Choroid plexus epithelial cell (primary cell): ENCODE measurements at regions not wholly inside any gene's neighbourhood (a gene's known extent, or its start where the extent isn't known, plus 50 kb on each side); places are given as distances from the start of the nearest gene placed in this dataset.

Experiments used
- DNase-seq: peaks from one replicate; pipeline ENCODE4 v3.0.0-alpha.2; 2010; ENCODE audit warnings: low read depth
- H3K4me3 ChIP-seq: 2 replicates; pipeline ENCODE4 v1.5.1; 2011; ENCODE audit warnings: low read depth, mild to moderate bottlenecking, control low read depth, low read length, moderate library complexity
- CTCF ChIP-seq: conservative IDR thresholded peaks from 2 replicates; pipeline ENCODE4 v1.5.1; 2011; ENCODE audit warnings: low read depth, mild to moderate bottlenecking, control low read depth, inconsistent platforms, low read length, moderate library complexity

- H3K4me3 ChIP-seq = no peak overlapping the region
- TF ChIP-seq CTCF = no peak
- DNase-seq = no peak
Observed at GRCh38 chr20:24797745-24798655, 151.1 kb upstream of the CST7 start.

DNA sequence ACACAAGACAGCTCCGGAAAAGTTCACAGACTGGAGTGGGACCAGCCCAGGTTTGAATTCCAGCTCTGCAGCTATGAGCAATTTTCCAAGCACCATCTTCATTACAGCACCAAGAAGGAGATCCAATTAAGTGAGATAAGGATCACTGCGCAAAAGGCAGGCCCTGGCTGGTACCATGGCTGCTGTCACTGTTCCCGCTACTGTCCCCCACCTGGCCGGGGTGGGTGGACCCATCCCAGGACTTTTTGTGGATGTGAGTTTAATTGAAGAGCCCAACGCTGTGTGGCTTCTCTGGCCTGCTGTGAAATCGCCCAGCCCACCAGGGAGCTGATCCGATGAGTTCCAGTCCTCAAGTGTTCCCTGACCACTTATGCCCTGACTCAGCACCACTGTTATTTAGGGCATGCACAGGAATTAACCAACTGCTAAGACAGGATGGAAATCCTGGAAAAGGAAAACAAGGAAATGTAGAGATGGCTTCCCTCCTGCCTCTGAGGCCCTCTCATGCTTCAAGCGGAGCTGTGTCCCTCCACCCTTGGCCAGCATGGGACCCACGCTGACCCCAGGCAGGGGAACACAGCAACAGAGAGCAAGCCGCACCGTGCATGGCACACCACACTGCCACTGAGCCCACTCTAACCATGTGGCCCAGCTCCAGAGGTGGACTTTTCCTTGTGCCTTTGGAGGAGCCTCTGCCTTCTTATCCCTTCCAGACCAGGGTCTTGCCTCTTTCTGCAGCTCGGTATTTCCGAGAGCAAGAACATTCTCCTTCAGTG lies 150.0 kb upstream of the CST7 start:
- TF ChIP-seq CTCF = no peak
- peak; percentile 23 for DNase-seq
- H3K4me3 ChIP-seq = no peak overlapping the region

GRCh38 chr20:24799971-24800580 lies 149.0 kb upstream of the CST7 start:
- TF ChIP-seq CTCF = no peak
- DNase-seq = no peak
- no peak overlapping the region for H3K4me3 ChIP-seq

- no peak for DNase-seq
- no peak for TF ChIP-seq CTCF
- no peak overlapping the region for H3K4me3 ChIP-seq
Observed at GRCh38 chr20:24802286-24802820, 146.7 kb upstream of the CST7 start.

GRCh38 chr20:24804481-24805206 lies 144.4 kb upstream of the CST7 start:
- no peak for DNase-seq
- no peak for TF ChIP-seq CTCF
- no peak overlapping the region for H3K4me3 ChIP-seq

DNA sequence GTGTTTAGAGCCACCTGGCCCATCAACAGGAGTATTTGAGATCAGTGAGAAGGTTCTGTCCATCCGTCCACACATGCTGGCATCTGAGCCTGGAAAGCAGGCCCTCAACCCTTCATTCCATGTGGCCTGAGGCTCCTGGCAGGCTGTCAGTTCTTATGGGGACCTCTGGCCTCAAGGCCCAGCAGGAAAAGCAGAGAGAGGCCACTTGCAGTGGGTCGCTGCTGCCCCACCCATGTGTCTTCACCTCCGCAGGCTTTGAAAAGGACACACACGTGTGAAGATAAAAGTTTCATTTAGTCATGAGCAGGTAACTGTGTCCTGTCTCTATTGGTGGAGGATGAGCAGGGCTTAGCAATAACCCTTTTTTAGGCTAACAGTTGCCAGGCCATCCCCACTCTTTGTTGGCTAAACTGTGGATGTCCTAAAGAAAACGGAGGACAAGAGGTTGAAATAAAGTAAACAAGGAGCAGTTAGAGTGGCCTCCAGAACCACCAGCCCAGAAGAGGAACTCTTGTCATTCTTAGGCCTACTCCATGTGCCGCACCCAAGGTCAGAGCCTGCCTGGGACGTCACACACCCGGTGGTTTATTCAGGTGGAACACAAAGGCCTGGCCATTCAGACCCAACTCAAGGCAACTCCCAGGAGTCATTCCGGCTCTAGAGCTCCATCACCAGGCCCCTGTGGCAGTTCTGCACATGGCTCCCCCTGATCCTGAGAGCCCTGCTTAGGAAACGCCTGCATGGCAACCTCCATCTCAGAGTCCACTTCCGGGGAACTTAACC lies 143.4 kb upstream of the CST7 start:
- no peak for TF ChIP-seq CTCF
- no peak for DNase-seq
- no peak overlapping the region for H3K4me3 ChIP-seq
